Chondrocyte (in vitro differentiated cells): ENCODE measurements at regions not wholly inside any gene's neighbourhood (a gene's known extent, or its start where the extent isn't known, plus 50 kb on each side); places are given as distances from the start of the nearest gene placed in this dataset.
"Not testable (repeated sequence)": the region's sequence is repeated elsewhere in the genome, so short reads cannot be mapped to it uniquely, and the experiment has no call there.

ENCODE experiments used
- DNase-seq: peaks from one replicate; pipeline ENCODE4 v3.0.0; 2021; ENCODE audit warnings: mixed read lengths, low spot score
- H3K27ac Mint-ChIP-seq: one replicate; pipeline ENCODE4 v1.8.0; 2021; ENCODE audit warnings: mild to moderate bottlenecking, moderate library complexity, mixed read lengths; ENCODE audit not compliant: unreplicated experiment
- H3K27me3 Mint-ChIP-seq: 2 replicates; pipeline ENCODE4 v1.8.0; 2021; ENCODE audit warnings: low read depth, mixed read lengths
- H3K36me3 Mint-ChIP-seq: 2 replicates; pipeline ENCODE4 v1.8.0; 2021; ENCODE audit warnings: low read depth, mixed read lengths
- H3K4me1 Mint-ChIP-seq: 2 replicates; pipeline ENCODE4 v1.8.0; 2021; ENCODE audit warnings: low read depth, mild to moderate bottlenecking, mixed read lengths
- H3K4me3 Mint-ChIP-seq: one replicate; pipeline ENCODE4 v1.8.0; 2021; ENCODE audit warnings: mild to moderate bottlenecking, moderate library complexity, mixed read lengths; ENCODE audit not compliant: unreplicated experiment
- H3K9me3 Mint-ChIP-seq: 2 replicates; pipeline ENCODE4 v1.8.0; 2021; ENCODE audit warnings: low read depth, mixed read lengths
- CTCF ChIP-seq: fragments of 200-600 bp; sonication (generic); IDR thresholded peaks from 2 replicates; pipeline ENCODE4 v1.5.0; 2021; ENCODE audit warnings: antibody characterized with exemption, mild to moderate bottlenecking, moderate library complexity

- no peak for DNase-seq
- H3K4me1 Mint-ChIP-seq = peaks cover 10% of the 10 kb centered on the region
- H3K9me3 Mint-ChIP-seq = peaks cover 2% of the 10 kb centered on the region
- no peak overlapping the region for H3K4me3 Mint-ChIP-seq
- no peak for TF ChIP-seq CTCF
- H3K36me3 Mint-ChIP-seq = no peaks in the 10 kb centered on the region
- H3K27ac Mint-ChIP-seq = no peak overlapping the region
- no peaks in the 10 kb centered on the region for H3K27me3 Mint-ChIP-seq
These were observed 625.5 kb upstream of the MIR17HG start for GRCh38 chr13:90721937-90722336.

- H3K36me3 Mint-ChIP-seq = no peaks in the 10 kb centered on the region
- H3K27me3 Mint-ChIP-seq = no peaks in the 10 kb centered on the region
- no peak for DNase-seq
- H3K4me1 Mint-ChIP-seq = no peaks in the 10 kb centered on the region
- peaks cover 2% of the 10 kb centered on the region for H3K9me3 Mint-ChIP-seq
- no peak overlapping the region for H3K4me3 Mint-ChIP-seq
- H3K27ac Mint-ChIP-seq = no peak overlapping the region
- no peak for TF ChIP-seq CTCF
These were observed 624.1 kb upstream of the MIR17HG start for GRCh38 chr13:90723381-90723780.

GRCh38 chr13:90726375-90726774, 621.1 kb upstream of the MIR17HG start:
- Mint-ChIP-seq H3K27me3 (no peaks in the 10 kb centered on the region), H3K4me1 (no peaks in the 10 kb centered on the region), H3K27ac (no peak overlapping the region), H3K4me3 (no peak overlapping the region), H3K36me3 (no peaks in the 10 kb centered on the region), H3K9me3 (peaks cover 6% of the 10 kb centered on the region)
- TF ChIP-seq CTCF = no peak
- no peak for DNase-seq

GRCh38 chr13:90732049-90732448, 615.4 kb upstream of the MIR17HG start:
- H3K9me3 Mint-ChIP-seq = peaks cover 20% of the 10 kb centered on the region
- H3K27ac Mint-ChIP-seq = no peak overlapping the region

GRCh38 chr13:90734497-90734896, 613.0 kb upstream of the MIR17HG start:
- not testable (repeated sequence) for H3K27ac Mint-ChIP-seq

More at GRCh38 chr13:90732049-90732448, 615.4 kb upstream of the MIR17HG start:
- Mint-ChIP-seq H3K36me3 (peaks cover 7% of the 10 kb centered on the region), H3K4me1 (no peaks in the 10 kb centered on the region), H3K4me3 (no peak overlapping the region), H3K27me3 (no peaks in the 10 kb centered on the region)
- peak; percentile 20 for TF ChIP-seq CTCF
- DNase-seq = no peak

GRCh38 chr13:90738881-90739280, 608.6 kb upstream of the MIR17HG start:
- peaks cover 22% of the 10 kb centered on the region for H3K9me3 Mint-ChIP-seq
- no peak for DNase-seq
- no peak for TF ChIP-seq CTCF
- no peaks in the 10 kb centered on the region for H3K4me1 Mint-ChIP-seq
- H3K27me3 Mint-ChIP-seq = no peaks in the 10 kb centered on the region
- no peak overlapping the region for H3K4me3 Mint-ChIP-seq
- H3K27ac Mint-ChIP-seq = no peak overlapping the region
- peaks cover 7% of the 10 kb centered on the region for H3K36me3 Mint-ChIP-seq

More at GRCh38 chr13:90734497-90734896, 613.0 kb upstream of the MIR17HG start:
- H3K4me3 Mint-ChIP-seq, H3K36me3 Mint-ChIP-seq, H3K4me1 Mint-ChIP-seq, DNase-seq, H3K27me3 Mint-ChIP-seq: not testable (repeated sequence)
- peaks cover 25% of the 10 kb centered on the region for H3K9me3 Mint-ChIP-seq
